ENCODE measurements at regions not wholly inside any gene's neighbourhood (a gene's known extent, or its start where the extent isn't known, plus 50 kb on each side); places are given as distances from the start of the nearest gene placed in this dataset.

- Histone ChIP-seq H3K27ac (ENCODE audit: low read depth, low read length) (no peak overlapping the region), H3K4me1 (ENCODE audit: control insufficient read depth in 1 of 2, insufficient read depth in 2 of 2, low read length in 2 of 2) (no peaks in the 10 kb centered on the region), H3K9ac (ENCODE audit: low read depth in 1 of 2, low read length in 2 of 2) (no peak overlapping the region), H3K9me3 (ENCODE audit: control insufficient read depth in 1 of 2, low read length in 2 of 2) (no peaks in the 10 kb centered on the region), H3K27me3 (ENCODE audit: control insufficient read depth in 1 of 2, insufficient read depth in 2 of 2, low read length in 2 of 2) (no peaks in the 10 kb centered on the region), H3K4me3 (ENCODE audit: low read depth in 1 of 2, low read length in 2 of 2) (no peak overlapping the region), H3K36me3 (ENCODE audit: control insufficient read depth in 1 of 2, insufficient read depth in 2 of 2, low read length in 2 of 2) (no peaks in the 10 kb centered on the region)
Measured at GRCh38 chr18:54690198-54690597, 99.2 kb downstream of the DYNAP start.

DNA sequence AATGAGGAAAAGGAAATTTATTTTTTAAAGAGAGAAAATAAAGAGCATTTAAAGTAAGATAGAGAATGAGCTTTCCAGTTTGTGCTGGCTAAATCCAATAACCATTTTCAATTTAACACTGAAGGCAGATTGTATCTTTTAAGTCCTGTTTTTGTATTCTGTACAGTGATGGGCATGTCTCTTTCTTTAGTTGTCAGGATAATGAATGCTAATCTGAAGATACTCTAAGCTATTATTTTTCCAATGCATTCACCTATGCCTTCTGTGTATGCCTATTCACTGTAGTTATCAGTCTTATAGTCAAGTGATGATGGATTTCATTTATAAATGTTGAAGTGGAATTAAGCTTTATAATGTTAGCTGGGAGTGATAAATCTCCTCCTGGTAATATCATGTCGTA lies 101.4 kb downstream of the DYNAP start:
- Histone ChIP-seq H3K27ac (ENCODE audit: low read depth, low read length) (no peak overlapping the region), H3K4me1 (ENCODE audit: control insufficient read depth in 1 of 2, insufficient read depth in 2 of 2, low read length in 2 of 2) (no peaks in the 10 kb centered on the region), H3K9ac (ENCODE audit: low read depth in 1 of 2, low read length in 2 of 2) (no peak overlapping the region), H3K9me3 (ENCODE audit: control insufficient read depth in 1 of 2, low read length in 2 of 2) (no peaks in the 10 kb centered on the region), H3K36me3 (ENCODE audit: control insufficient read depth in 1 of 2, insufficient read depth in 2 of 2, low read length in 2 of 2) (no peaks in the 10 kb centered on the region), H3K4me3 (ENCODE audit: low read depth in 1 of 2, low read length in 2 of 2) (no peak overlapping the region), H3K27me3 (ENCODE audit: control insufficient read depth in 1 of 2, insufficient read depth in 2 of 2, low read length in 2 of 2) (no peaks in the 10 kb centered on the region)

- Histone ChIP-seq H3K4me3 (ENCODE audit: low read depth in 1 of 2, low read length in 2 of 2) (no peak overlapping the region), H3K9ac (ENCODE audit: low read depth in 1 of 2, low read length in 2 of 2) (no peak overlapping the region), H3K36me3 (ENCODE audit: control insufficient read depth in 1 of 2, insufficient read depth in 2 of 2, low read length in 2 of 2) (no peaks in the 10 kb centered on the region), H3K27me3 (ENCODE audit: control insufficient read depth in 1 of 2, insufficient read depth in 2 of 2, low read length in 2 of 2) (no peaks in the 10 kb centered on the region), H3K9me3 (ENCODE audit: control insufficient read depth in 1 of 2, low read length in 2 of 2) (no peaks in the 10 kb centered on the region), H3K27ac (ENCODE audit: low read depth, low read length) (no peak overlapping the region), H3K4me1 (ENCODE audit: control insufficient read depth in 1 of 2, insufficient read depth in 2 of 2, low read length in 2 of 2) (no peaks in the 10 kb centered on the region)
Measured at GRCh38 chr18:54696616-54697293, 105.7 kb downstream of the DYNAP start.

DNA sequence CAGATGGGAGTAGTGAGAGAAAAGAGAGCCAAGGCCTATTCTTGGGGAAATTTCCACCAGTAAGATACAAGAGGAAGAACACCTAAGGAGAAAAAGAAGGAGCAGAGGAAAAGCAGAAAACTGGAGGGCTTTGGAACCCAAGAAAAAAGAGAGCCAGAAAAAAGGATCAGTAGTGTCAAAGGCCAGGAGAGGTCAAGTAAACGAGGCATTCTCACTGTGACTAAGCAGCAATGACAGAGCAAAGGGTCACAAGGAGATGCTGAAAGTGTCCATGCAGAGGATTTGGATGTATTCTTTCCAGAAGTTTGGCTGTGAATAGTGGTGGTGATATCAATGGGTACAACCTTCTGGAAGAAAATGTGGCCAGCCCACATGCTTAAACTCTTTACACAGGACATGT lies 109.5 kb downstream of the DYNAP start:
- Histone ChIP-seq H3K27me3 (ENCODE audit: control insufficient read depth in 1 of 2, insufficient read depth in 2 of 2, low read length in 2 of 2) (no peaks in the 10 kb centered on the region), H3K4me1 (ENCODE audit: control insufficient read depth in 1 of 2, insufficient read depth in 2 of 2, low read length in 2 of 2) (no peaks in the 10 kb centered on the region), H3K27ac (ENCODE audit: low read depth, low read length) (no peak overlapping the region), H3K4me3 (ENCODE audit: low read depth in 1 of 2, low read length in 2 of 2) (no peak overlapping the region), H3K9me3 (ENCODE audit: control insufficient read depth in 1 of 2, low read length in 2 of 2) (no peaks in the 10 kb centered on the region), H3K9ac (ENCODE audit: low read depth in 1 of 2, low read length in 2 of 2) (no peak overlapping the region), H3K36me3 (ENCODE audit: control insufficient read depth in 1 of 2, insufficient read depth in 2 of 2, low read length in 2 of 2) (no peaks in the 10 kb centered on the region)

DNA sequence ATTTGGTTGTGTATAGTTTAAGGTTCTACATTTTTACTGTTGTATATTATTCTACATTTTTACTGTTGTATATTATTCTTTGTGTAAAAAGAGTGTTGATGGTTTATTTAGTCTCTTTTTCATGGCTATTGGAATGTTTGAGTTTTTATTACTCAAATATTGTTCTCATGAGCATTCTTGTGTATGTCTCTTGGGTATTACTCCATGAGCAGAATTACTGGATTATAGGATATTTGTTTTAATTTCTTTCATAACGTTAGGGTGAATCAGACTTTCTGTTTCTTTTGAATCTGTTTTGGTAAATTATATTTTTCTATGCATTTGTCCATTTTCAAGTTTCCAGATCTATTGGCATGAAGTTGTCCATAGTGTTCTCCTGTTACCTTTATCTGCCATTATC lies 111.6 kb downstream of the DYNAP start:
- Histone ChIP-seq H3K36me3 (ENCODE audit: control insufficient read depth in 1 of 2, insufficient read depth in 2 of 2, low read length in 2 of 2) (no peaks in the 10 kb centered on the region), H3K27ac (ENCODE audit: low read depth, low read length) (no peak overlapping the region)

DNA sequence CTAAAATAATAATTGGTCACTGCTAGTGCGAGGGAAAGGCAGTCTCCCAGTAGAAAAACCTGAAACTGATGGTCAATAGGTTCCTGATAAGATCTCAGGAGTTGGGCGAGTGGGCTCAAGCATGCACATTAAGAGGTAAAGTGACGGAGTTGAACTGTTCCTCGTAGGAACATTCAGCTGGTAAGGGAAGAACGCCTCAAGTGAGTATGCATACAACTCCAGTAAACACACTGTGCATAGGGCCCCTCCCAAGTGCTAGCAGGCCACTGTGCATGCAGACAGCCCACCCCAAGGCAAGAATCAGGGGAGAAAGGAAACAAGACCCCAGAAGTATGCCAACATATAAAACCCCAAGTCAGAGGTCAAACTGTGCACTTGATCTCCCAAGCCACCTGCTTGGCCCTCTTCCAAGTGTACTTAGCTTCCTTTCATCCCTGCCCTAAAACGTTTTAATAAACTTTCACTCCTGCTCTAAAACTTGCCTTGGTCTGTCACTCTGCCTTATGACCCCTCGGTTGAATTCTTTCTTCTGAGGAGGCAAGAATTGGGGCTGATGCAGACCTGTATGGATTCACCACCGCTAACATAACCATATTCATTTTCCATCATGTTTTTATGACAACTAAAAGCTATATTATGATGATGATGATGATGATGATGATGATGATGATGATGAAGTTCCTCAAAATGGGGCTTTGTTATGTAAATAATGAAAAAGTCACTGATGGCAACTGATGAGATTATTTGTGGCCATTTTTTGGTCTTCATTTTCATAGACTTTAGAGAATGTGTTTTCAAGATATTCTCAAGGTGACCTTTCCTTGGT lies 118.0 kb upstream of the RAB27B start:
- no peaks in the 10 kb centered on the region for H3K4me1 ChIP-seq (ENCODE audit: control insufficient read depth in 1 of 2, insufficient read depth in 2 of 2, low read length in 2 of 2)
- no peaks in the 10 kb centered on the region for H3K27me3 ChIP-seq (ENCODE audit: control insufficient read depth in 1 of 2, insufficient read depth in 2 of 2, low read length in 2 of 2)
- H3K4me3 ChIP-seq (ENCODE audit: low read depth in 1 of 2, low read length in 2 of 2): no peak overlapping the region
- H3K27ac ChIP-seq (ENCODE audit: low read depth, low read length): no peak overlapping the region
- H3K9ac ChIP-seq (ENCODE audit: low read depth in 1 of 2, low read length in 2 of 2): no peak overlapping the region
- no peaks in the 10 kb centered on the region for H3K36me3 ChIP-seq (ENCODE audit: control insufficient read depth in 1 of 2, insufficient read depth in 2 of 2, low read length in 2 of 2)
- H3K9me3 ChIP-seq (ENCODE audit: control insufficient read depth in 1 of 2, low read length in 2 of 2): no peaks in the 10 kb centered on the region

More for the DNA sequence above, 111.6 kb downstream of the DYNAP start:
- Histone ChIP-seq H3K9me3 (ENCODE audit: control insufficient read depth in 1 of 2, low read length in 2 of 2) (no peaks in the 10 kb centered on the region), H3K27me3 (ENCODE audit: control insufficient read depth in 1 of 2, insufficient read depth in 2 of 2, low read length in 2 of 2) (no peaks in the 10 kb centered on the region), H3K4me3 (ENCODE audit: low read depth in 1 of 2, low read length in 2 of 2) (no peak overlapping the region), H3K4me1 (ENCODE audit: control insufficient read depth in 1 of 2, insufficient read depth in 2 of 2, low read length in 2 of 2) (no peaks in the 10 kb centered on the region), H3K9ac (ENCODE audit: low read depth in 1 of 2, low read length in 2 of 2) (no peak overlapping the region)

DNA sequence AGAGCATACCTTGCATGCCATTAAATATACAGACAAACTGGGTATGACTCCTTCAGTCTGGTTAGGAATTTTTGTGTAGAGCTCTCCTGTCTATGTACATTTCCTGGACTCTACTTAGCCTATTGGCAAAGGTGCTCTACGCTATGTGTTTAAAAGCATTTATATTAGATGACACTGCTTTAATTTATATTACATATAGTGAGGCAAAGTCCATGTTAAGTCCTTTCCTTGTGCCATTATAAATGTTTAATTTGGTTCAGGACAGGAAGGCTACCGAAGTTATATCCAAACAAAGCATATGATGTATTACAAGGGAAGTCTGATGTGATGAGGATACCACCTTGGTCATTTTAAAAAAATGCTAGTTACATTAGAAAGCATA lies 117.4 kb upstream of the RAB27B start:
- no peaks in the 10 kb centered on the region for H3K27me3 ChIP-seq (ENCODE audit: control insufficient read depth in 1 of 2, insufficient read depth in 2 of 2, low read length in 2 of 2)
- no peak overlapping the region for H3K4me3 ChIP-seq (ENCODE audit: low read depth in 1 of 2, low read length in 2 of 2)
- H3K36me3 ChIP-seq (ENCODE audit: control insufficient read depth in 1 of 2, insufficient read depth in 2 of 2, low read length in 2 of 2): no peaks in the 10 kb centered on the region
- no peak overlapping the region for H3K27ac ChIP-seq (ENCODE audit: low read depth, low read length)
- no peaks in the 10 kb centered on the region for H3K4me1 ChIP-seq (ENCODE audit: control insufficient read depth in 1 of 2, insufficient read depth in 2 of 2, low read length in 2 of 2)
- H3K9me3 ChIP-seq (ENCODE audit: control insufficient read depth in 1 of 2, low read length in 2 of 2): no peaks in the 10 kb centered on the region
- no peak overlapping the region for H3K9ac ChIP-seq (ENCODE audit: low read depth in 1 of 2, low read length in 2 of 2)

DNA sequence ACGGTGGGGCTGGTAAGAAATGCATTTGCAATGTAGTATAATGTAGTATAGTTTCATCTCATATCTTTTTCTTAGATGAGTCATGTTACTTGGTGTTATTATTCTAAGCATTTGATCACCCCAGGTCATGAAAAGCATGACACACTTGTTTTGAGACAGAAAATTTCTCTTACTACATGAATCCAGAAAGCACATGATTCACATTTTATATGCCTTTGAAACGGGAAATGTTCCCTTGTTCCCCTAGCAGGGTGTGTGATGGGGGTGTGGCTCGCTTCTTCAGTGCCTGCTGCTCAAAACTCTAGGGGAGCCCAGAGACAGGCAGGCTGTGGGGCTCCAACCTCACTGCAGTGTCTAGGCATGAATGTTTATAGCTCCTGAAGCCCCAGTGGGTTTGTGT lies 116.0 kb upstream of the RAB27B start:
- H3K36me3 ChIP-seq (ENCODE audit: control insufficient read depth in 1 of 2, insufficient read depth in 2 of 2, low read length in 2 of 2): no peaks in the 10 kb centered on the region
- no peaks in the 10 kb centered on the region for H3K9me3 ChIP-seq (ENCODE audit: control insufficient read depth in 1 of 2, low read length in 2 of 2)
- H3K27ac ChIP-seq (ENCODE audit: low read depth, low read length): no peak overlapping the region
- H3K27me3 ChIP-seq (ENCODE audit: control insufficient read depth in 1 of 2, insufficient read depth in 2 of 2, low read length in 2 of 2): no peaks in the 10 kb centered on the region
- no peaks in the 10 kb centered on the region for H3K4me1 ChIP-seq (ENCODE audit: control insufficient read depth in 1 of 2, insufficient read depth in 2 of 2, low read length in 2 of 2)
- H3K9ac ChIP-seq (ENCODE audit: low read depth in 1 of 2, low read length in 2 of 2): no peak overlapping the region
- no peak overlapping the region for H3K4me3 ChIP-seq (ENCODE audit: low read depth in 1 of 2, low read length in 2 of 2)

DNA sequence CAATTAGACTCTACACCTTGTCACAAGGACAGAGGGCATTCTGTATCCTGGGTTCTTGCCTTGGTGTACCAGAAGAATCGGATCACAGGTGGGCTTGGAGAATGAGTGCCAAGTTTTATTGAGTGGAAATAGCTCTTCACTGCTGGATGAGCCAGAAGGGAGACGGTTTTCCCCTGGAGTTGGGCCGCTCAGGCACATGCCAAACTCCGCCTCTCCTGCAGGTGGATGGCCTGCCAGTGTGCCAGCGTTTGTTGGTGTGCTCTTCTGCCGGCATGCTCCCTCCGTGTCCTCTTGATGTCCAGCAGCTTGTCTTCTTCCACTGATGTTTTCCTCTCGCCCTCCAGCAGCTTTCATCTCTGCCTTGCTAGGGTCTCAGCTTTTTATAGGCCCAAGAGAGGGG lies 115.5 kb upstream of the RAB27B start:
- H3K9me3 ChIP-seq (ENCODE audit: control insufficient read depth in 1 of 2, low read length in 2 of 2): no peaks in the 10 kb centered on the region

DNA sequence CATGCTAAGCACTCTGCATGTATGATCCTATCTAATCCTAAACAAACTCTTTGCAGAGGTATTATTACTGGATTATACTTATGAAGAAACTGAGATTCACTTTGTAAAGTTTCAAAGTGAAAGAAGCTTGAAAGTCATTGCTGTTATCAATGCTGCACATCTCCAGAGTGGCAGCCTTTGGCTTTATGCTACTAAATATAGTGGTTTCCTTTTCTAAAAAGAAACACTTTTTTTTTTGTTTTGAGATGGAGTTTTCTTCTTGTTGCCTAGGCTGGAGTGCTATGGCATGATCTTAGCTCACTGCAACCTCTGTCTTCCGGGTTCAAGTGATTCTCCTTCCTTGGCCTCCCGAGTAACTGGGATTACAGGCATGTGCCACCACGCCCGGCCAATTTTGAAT lies 114.9 kb upstream of the RAB27B start:
- Histone ChIP-seq H3K27me3 (ENCODE audit: control insufficient read depth in 1 of 2, insufficient read depth in 2 of 2, low read length in 2 of 2) (no peaks in the 10 kb centered on the region), H3K9ac (ENCODE audit: low read depth in 1 of 2, low read length in 2 of 2) (no peak overlapping the region), H3K9me3 (ENCODE audit: control insufficient read depth in 1 of 2, low read length in 2 of 2) (no peaks in the 10 kb centered on the region), H3K36me3 (ENCODE audit: control insufficient read depth in 1 of 2, insufficient read depth in 2 of 2, low read length in 2 of 2) (no peaks in the 10 kb centered on the region), H3K4me1 (ENCODE audit: control insufficient read depth in 1 of 2, insufficient read depth in 2 of 2, low read length in 2 of 2) (peaks cover 0 to 8% of the 10 kb centered on the region in 2 donors), H3K4me3 (ENCODE audit: low read depth in 1 of 2, low read length in 2 of 2) (no peak overlapping the region), H3K27ac (ENCODE audit: low read depth, low read length) (no peak overlapping the region)

More for the DNA sequence above, 115.5 kb upstream of the RAB27B start:
- Histone ChIP-seq H3K4me3 (ENCODE audit: low read depth in 1 of 2, low read length in 2 of 2) (no peak overlapping the region), H3K27me3 (ENCODE audit: control insufficient read depth in 1 of 2, insufficient read depth in 2 of 2, low read length in 2 of 2) (no peaks in the 10 kb centered on the region), H3K9ac (ENCODE audit: low read depth in 1 of 2, low read length in 2 of 2) (no peak overlapping the region), H3K36me3 (ENCODE audit: control insufficient read depth in 1 of 2, insufficient read depth in 2 of 2, low read length in 2 of 2) (no peaks in the 10 kb centered on the region), H3K4me1 (ENCODE audit: control insufficient read depth in 1 of 2, insufficient read depth in 2 of 2, low read length in 2 of 2) (peaks cover 0 to 1% of the 10 kb centered on the region in 2 donors), H3K27ac (ENCODE audit: low read depth, low read length) (no peak overlapping the region)

All from duodenal mucosa (tissue), 2 donors.